K562 (cell line): ENCODE measurements at regions not wholly inside any gene's neighbourhood (a gene's known extent, or its start where the extent isn't known, plus 50 kb on each side); places are given as distances from the start of the nearest gene placed in this dataset.
A peak's percentile ranks its signal among the peaks of the same experiment; 100 is the strongest.

Experiments used
- ATAC-seq: fragments of 200-7000 bp; cut with Tn5 transposase; 3 replicates; pipeline ENCODE4 v1.9.1; 2020; ENCODE audit warnings: moderate library complexity
- BruUV-seq: library from RNA; stranded (reverse); fragments of 400-500 nt; replicated peaks from 2 replicates; lab custom pipeline; 2021; lab: Mats Ljungman, UMichigan
- CTCF ChIA-PET: fragments of 300-600 bp; formaldehyde crosslinking; extraction: SDS; loops from one replicate; lab custom pipeline; 2021; ENCODE audit warnings: low intra/inter-chr PET ratio; lab: Yijun Ruan, JAX
- POLR2A ChIA-PET: fragments of 300-600, 350-650 bp; sonication (Branson Sonifier 250); formaldehyde crosslinking; extraction: SDS; loops from one replicate; lab custom pipeline; 2021; ENCODE audit warnings: antibody characterized with exemption, inconsistent platforms; lab: Yijun Ruan, JAX
- DNase-seq, 4 experiments: peaks; one replicate each; pipeline versions ENCODE4 v3.0.0 to v3.0.0-alpha.2; 2011 to 2018; ENCODE audit warnings: low spot score in 3 of 4, mixed read lengths in 3 of 4; ENCODE audit errors: extremely low read depth in 1 of 4
- FAIRE-seq: peaks from 2 replicates; lab custom pipeline; 2011; peaks lifted over from hg19 to GRCh38; lab: Jason Lieb, UNC
- H2AFZ ChIP-seq: 2 replicates; pipeline ENCODE4 v1.6.0; 2011; ENCODE audit warnings: low read depth, low read length, control low read depth, inconsistent platforms
- H3K27ac ChIP-seq: fragments of 200-600 bp; 3 replicates; pipeline ENCODE4 v1.8.0; 2011; ENCODE audit warnings: low read depth, mild to moderate bottlenecking, control low read depth, inconsistent platforms, low read length, moderate library complexity, mixed read lengths; ENCODE audit errors: extremely low read depth
- H3K27me3 ChIP-seq, 2 experiments: fragments of 300-600 bp in 1 of 2; 2 replicates in 1 of 2; 3 replicates in 1 of 2; pipeline versions ENCODE4 v1.6.0 to v1.8.0; 2011; ENCODE audit warnings: inconsistent platforms in 2 of 2, low read length in 2 of 2, mild to moderate bottlenecking in 1 of 2, mixed read lengths in 1 of 2, moderate library complexity in 1 of 2; ENCODE audit not compliant: control insufficient read depth in 2 of 2, insufficient read depth in 2 of 2
- H3K36me3 ChIP-seq: fragments of 300-600 bp; 3 replicates; pipeline ENCODE4 v1.8.0; 2011; ENCODE audit warnings: mild to moderate bottlenecking, low read length, inconsistent platforms; ENCODE audit not compliant: control insufficient read depth, insufficient read depth
- H3K4me1 ChIP-seq, 2 experiments: fragments of 200-600 bp in 1 of 2; replicated peaks in 1 of 2; 2 replicates in 1 of 2; 3 replicates in 1 of 2; pipeline versions ENCODE4 v1.5.1 to v1.8.0; 2011; ENCODE audit warnings: inconsistent platforms in 2 of 2, low read length in 2 of 2, mild to moderate bottlenecking in 1 of 2, mixed read lengths in 1 of 2, moderate library complexity in 1 of 2; ENCODE audit not compliant: control insufficient read depth in 2 of 2, insufficient read depth in 2 of 2
- H3K4me2 ChIP-seq: 2 replicates; pipeline ENCODE4 v1.6.1; 2011; ENCODE audit warnings: low read length, control low read depth, inconsistent platforms, mixed read lengths; ENCODE audit not compliant: insufficient read depth
- H3K4me3 ChIP-seq: fragments of 200-600 bp; sonication (generic), shearing (Covaris generic); 2 replicates; pipeline ENCODE4 v1.5.1; 2016; ENCODE audit warnings: control low read depth, inconsistent platforms
- H3K79me2 ChIP-seq: fragments of 200-600 bp; 3 replicates; pipeline ENCODE4 v1.8.0; 2011; ENCODE audit warnings: low read length, inconsistent platforms; ENCODE audit not compliant: control insufficient read depth, insufficient read depth
- H3K9ac ChIP-seq, 2 experiments: 2 replicates each; pipeline versions ENCODE4 v1.6.0 to v1.6.1; 2011; ENCODE audit warnings: low read depth in 2 of 2, low read length in 2 of 2, control low read depth in 1 of 2, inconsistent platforms in 1 of 2, mild to moderate bottlenecking in 1 of 2, mixed read lengths in 1 of 2; ENCODE audit not compliant: insufficient read depth in 1 of 2
- H3K9me1 ChIP-seq: one replicate; pipeline ENCODE4 v1.6.0; 2011; ENCODE audit warnings: inconsistent platforms, mild to moderate bottlenecking, low read length, moderate library complexity; ENCODE audit not compliant: control insufficient read depth, insufficient read depth
- H3K9me3 ChIP-seq: replicated peaks from 2 replicates; pipeline ENCODE4 v1.5.1; 2011; ENCODE audit warnings: low read depth, low read length, inconsistent platforms; ENCODE audit not compliant: control insufficient read depth, insufficient read depth
- H4K20me1 ChIP-seq: replicated peaks from 2 replicates; pipeline ENCODE4 v1.6.1; 2011; ENCODE audit warnings: low read length, inconsistent platforms, mixed read lengths; ENCODE audit not compliant: control insufficient read depth, insufficient read depth
- ZNF280A ChIP-seq: fragments of 450-650 bp; IDR thresholded peaks from 2 replicates; pipeline ENCODE4 v1.6.1; 2018; ENCODE audit warnings: mild to moderate bottlenecking, low read depth; ENCODE audit not compliant: partially characterized antibody
- WGBS: fragments of 100-300 bp; shearing (Covaris generic); methylation state at CpG from one replicate; pipeline ENCODE4 v1.1.6; 2016; ENCODE audit warnings: low coverage, mixed read lengths; ENCODE audit not compliant: insufficient coverage; ENCODE audit errors: missing lambda C conversion rate; 5-methylcytosine and 5-hydroxymethylcytosine counted together
- in situ Hi-C: fragments of 300-500 bp; cut with MboI; formaldehyde crosslinking; loops from 4 replicates; pipeline ENCODE4 v1.15.0; 2018; ENCODE audit warnings: inconsistent platforms, mixed read lengths
- intact Hi-C: fragments of 100-400 bp; cut with micrococcal nuclease; formaldehyde crosslinking; loops from 2 replicates; pipeline ENCODE4 v1.14.2; 2022
- TF ChIP-seq, protein P1 (sequence below), 3 experiments: IDR thresholded peaks in 2 of 3; conservative IDR thresholded peaks in 1 of 3; 2 replicates each; pipeline ENCODE4 v1.5.1; 2011 to 2012; ENCODE audit warnings: low read length in 3 of 3, mild to moderate bottlenecking in 3 of 3, control low read depth in 2 of 3, improper control_type of control experiment in 1 of 3, inconsistent platforms in 1 of 3, low read depth in 1 of 3, mixed read lengths in 1 of 3, moderate library complexity in 1 of 3; ENCODE audit not compliant: insufficient read depth in 2 of 3

DNA sequence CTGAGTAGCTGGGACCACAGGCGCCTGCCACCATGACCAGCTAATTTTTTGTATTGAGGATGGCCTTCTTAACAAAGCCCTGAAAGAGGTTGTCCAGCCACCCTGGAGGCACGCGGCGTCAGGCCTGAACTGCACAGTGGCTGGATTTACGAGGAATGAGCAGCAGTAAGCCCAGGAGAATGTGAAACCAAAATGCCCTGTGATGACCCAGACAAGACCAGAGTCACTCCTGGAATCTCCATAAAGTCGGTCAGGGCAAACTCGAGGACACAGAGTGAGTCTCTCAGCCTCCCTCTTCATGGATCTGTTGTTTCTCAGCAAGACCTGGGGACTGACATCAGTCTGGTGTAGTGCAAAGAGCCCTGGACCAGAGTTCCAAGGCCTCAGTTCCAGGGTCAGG is 53.2 kb upstream of the C5orf58 start:
- WGBS = 1% methylated on average over 7 of the region's 7 CpGs
- Histone ChIP-seq H3K27me3 (peaks cover 8 to 52% of the 10 kb centered on the region in 2 experiments; a peak in 4 of 5 replicates), H3K9me3 (no peaks in the 10 kb centered on the region), H3K36me3 (no peaks in the 10 kb centered on the region), H3K79me2 (no peaks in the 10 kb centered on the region), H3K9ac (no peak overlapping the region), H3K4me3 (no peak overlapping the region), H4K20me1 (no peaks in the 10 kb centered on the region; the same call in 1 of the 2 replicates), H3K4me2 (no peak overlapping the region), H3K4me1 (peaks cover 0 to 4% of the 10 kb centered on the region in 2 experiments; a peak in 1 of 5 replicates), H3K27ac (no peak overlapping the region), H2AFZ (no peak overlapping the region), H3K9me1 (no peaks in the 10 kb centered on the region)
- no peak for TF ChIP-seq ZNF280A
- TF ChIP-seq, protein P1, sequence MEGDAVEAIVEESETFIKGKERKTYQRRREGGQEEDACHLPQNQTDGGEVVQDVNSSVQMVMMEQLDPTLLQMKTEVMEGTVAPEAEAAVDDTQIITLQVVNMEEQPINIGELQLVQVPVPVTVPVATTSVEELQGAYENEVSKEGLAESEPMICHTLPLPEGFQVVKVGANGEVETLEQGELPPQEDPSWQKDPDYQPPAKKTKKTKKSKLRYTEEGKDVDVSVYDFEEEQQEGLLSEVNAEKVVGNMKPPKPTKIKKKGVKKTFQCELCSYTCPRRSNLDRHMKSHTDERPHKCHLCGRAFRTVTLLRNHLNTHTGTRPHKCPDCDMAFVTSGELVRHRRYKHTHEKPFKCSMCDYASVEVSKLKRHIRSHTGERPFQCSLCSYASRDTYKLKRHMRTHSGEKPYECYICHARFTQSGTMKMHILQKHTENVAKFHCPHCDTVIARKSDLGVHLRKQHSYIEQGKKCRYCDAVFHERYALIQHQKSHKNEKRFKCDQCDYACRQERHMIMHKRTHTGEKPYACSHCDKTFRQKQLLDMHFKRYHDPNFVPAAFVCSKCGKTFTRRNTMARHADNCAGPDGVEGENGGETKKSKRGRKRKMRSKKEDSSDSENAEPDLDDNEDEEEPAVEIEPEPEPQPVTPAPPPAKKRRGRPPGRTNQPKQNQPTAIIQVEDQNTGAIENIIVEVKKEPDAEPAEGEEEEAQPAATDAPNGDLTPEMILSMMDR (IDR thresholded peaks at IDR 0.05 in 2 of 3, conservative IDR thresholded peaks at IDR 0.05 in 1 of 3; ENCODE audit: insufficient read depth in 2 of 3, low read depth in 1 of 3, low read length in 3 of 3) = 0 out of 6 replicates have a peak, but pooled peaks of 1 of the 3 experiments have one; percentile 2
- intact Hi-C loops = loop anchor here (5.0 to 10.0 kb wide), 2 partner anchors 195 to 477 kb away; partner anchors contain the start of gene INSYN2B
- FAIRE-seq (no peak), ATAC-seq (no peak), DNase-seq (no peak)
- ChIA-PET POLR2A (interaction anchor here (0.7 to 1.1 kb wide), 4 partner anchors 10 to 78 kb away, joined by 3 to 4 read pairs (median 3); no protein-coding TSS in a partner anchor), CTCF (no interaction called here)
- BruUV-seq = no TSS peak
- in situ Hi-C loops = loop anchor here (10.0 kb wide), 1 partner anchor 475 kb away; no protein-coding TSS in a partner anchor
